HCT116 (cell line): ENCODE measurements at regions not wholly inside any gene's neighbourhood (a gene's known extent, or its start where the extent isn't known, plus 50 kb on each side); places are given as distances from the start of the nearest gene placed in this dataset.

Source experiments
- CEBPB ChIP-seq: IDR thresholded peaks from 2 replicates; pipeline ENCODE4 v1.6.1; 2012; ENCODE audit warnings: low read depth
- EZH2 ChIP-seq: fragments of 200-600 bp; sonication (generic); IDR thresholded peaks from 2 replicates; pipeline ENCODE4 v1.6.1; 2017; ENCODE audit warnings: antibody characterized with exemption, mixed run types
- EZH2phosphoT487 ChIP-seq: fragments of 200-600 bp; IDR thresholded peaks from 2 replicates; pipeline ENCODE4 v1.6.1; 2018; ENCODE audit warnings: antibody characterized with exemption, borderline replicate concordance
- POLR2AphosphoS5 ChIP-seq: IDR thresholded peaks from 2 replicates; pipeline ENCODE4 v1.6.1; 2011; ENCODE audit warnings: mild to moderate bottlenecking, low read depth, low read length, moderate library complexity
- RAD21 ChIP-seq: IDR thresholded peaks from 2 replicates; pipeline ENCODE4 v1.6.1; 2012; ENCODE audit warnings: low read depth, mild to moderate bottlenecking
- SP1 ChIP-seq: IDR thresholded peaks from 2 replicates; pipeline ENCODE4 v1.6.1; 2012; ENCODE audit warnings: low read depth
- ZNF274 ChIP-seq: fragments of 200-500 bp; sonication (Bioruptor generic); IDR thresholded peaks from 2 replicates; pipeline ENCODE4 v1.6.1; 2014; ENCODE audit warnings: mild to moderate bottlenecking, low read depth, low read length, inconsistent platforms
- TF ChIP-seq, protein P1 (sequence below), 3 experiments: fragments of 200-600 bp in 1 of 3; sonication (generic) in 1 of 3; IDR thresholded peaks in 2 of 3; conservative IDR thresholded peaks in 1 of 3; 2 replicates each; pipeline ENCODE4 v1.5.1; 2012 to 2017; ENCODE audit warnings: low read depth in 2 of 3, low read length in 2 of 3, antibody characterized with exemption in 1 of 3, borderline replicate concordance in 1 of 3, control low read depth in 1 of 3, mild to moderate bottlenecking in 1 of 3, mixed read lengths in 1 of 3, mixed run types in 1 of 3, moderate library complexity in 1 of 3; ENCODE audit not compliant: insufficient read depth in 1 of 3

DNA sequence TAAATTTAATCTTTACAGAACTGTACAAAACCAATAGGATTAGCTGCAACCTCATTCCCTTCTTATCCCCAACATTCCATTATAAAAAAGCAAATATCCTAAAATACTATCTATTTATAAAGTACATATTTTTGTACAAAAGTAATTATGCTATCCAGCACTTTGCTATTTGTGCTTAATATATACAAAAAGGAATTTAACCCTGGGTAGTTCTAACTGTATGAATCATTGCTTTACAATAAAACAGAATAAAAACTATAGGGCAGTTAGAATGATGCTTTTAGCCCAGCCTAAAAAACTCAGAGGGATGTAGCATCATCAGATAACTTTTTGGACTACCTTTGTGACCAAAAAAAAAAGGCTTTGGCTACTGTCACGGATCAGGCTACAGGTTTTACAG is 49.9 kb upstream of the KLHL31 start:
- TF ChIP-seq, protein P1, sequence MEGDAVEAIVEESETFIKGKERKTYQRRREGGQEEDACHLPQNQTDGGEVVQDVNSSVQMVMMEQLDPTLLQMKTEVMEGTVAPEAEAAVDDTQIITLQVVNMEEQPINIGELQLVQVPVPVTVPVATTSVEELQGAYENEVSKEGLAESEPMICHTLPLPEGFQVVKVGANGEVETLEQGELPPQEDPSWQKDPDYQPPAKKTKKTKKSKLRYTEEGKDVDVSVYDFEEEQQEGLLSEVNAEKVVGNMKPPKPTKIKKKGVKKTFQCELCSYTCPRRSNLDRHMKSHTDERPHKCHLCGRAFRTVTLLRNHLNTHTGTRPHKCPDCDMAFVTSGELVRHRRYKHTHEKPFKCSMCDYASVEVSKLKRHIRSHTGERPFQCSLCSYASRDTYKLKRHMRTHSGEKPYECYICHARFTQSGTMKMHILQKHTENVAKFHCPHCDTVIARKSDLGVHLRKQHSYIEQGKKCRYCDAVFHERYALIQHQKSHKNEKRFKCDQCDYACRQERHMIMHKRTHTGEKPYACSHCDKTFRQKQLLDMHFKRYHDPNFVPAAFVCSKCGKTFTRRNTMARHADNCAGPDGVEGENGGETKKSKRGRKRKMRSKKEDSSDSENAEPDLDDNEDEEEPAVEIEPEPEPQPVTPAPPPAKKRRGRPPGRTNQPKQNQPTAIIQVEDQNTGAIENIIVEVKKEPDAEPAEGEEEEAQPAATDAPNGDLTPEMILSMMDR (IDR thresholded peaks at IDR 0.05 in 2 of 3, conservative IDR thresholded peaks at IDR 0.05 in 1 of 3; ENCODE audit: borderline replicate concordance in 1 of 3, insufficient read depth in 1 of 3, low read depth in 2 of 3, low read length in 2 of 3): no peak
- TF ChIP-seq POLR2AphosphoS5: no peak
- no peak for TF ChIP-seq ZNF274
- no peak for TF ChIP-seq CEBPB
- TF ChIP-seq EZH2phosphoT487: no peak
- no peak for TF ChIP-seq EZH2
- TF ChIP-seq RAD21: no peak
- no peak for TF ChIP-seq SP1
